Heart left ventricle (tissue), 16 donors: ENCODE measurements at regions not wholly inside any gene's neighbourhood (a gene's known extent, or its start where the extent isn't known, plus 50 kb on each side); places are given as distances from the start of the nearest gene placed in this dataset.

Experiments used
- ATAC-seq, 4 donors: fragments of 200-7000 bp; cut with Tn5 transposase; one replicate each; pipeline ENCODE4 v1.9.1; 2020 to 2022; ENCODE audit warnings: moderate library complexity in 4 of 4, mild to moderate bottlenecking in 3 of 4, moderate number of reproducible peaks in 1 of 4
- DNase-seq, 5 donors: peaks; one replicate each; pipeline ENCODE4 v3.0.0-alpha.2; 2020
- H3K27ac ChIP-seq, 12 donors: fragments of 200-600 bp; sonication (generic) in 4 of 12; one replicate each; pipeline versions ENCODE4 v1.5.0 to v1.8.0; 2016 to 2022; ENCODE audit warnings: mild to moderate bottlenecking in 2 of 12
- H3K27me3 ChIP-seq, 9 donors: fragments of 200-600 bp; sonication (generic) in 2 of 9; one replicate each; pipeline versions ENCODE4 v1.5.1 to v1.8.0; 2016 to 2022; ENCODE audit warnings: mild to moderate bottlenecking in 3 of 9
- H3K36me3 ChIP-seq, 9 donors: fragments of 200-600 bp; sonication (generic) in 2 of 9; one replicate each; pipeline versions ENCODE4 v1.5.0 to v1.8.0; 2018 to 2022; ENCODE audit warnings: mild to moderate bottlenecking in 2 of 9
- H3K4me1 ChIP-seq, 12 donors: fragments of 200-600 bp; sonication (generic) in 4 of 12; one replicate each; pipeline versions ENCODE4 v1.5.0 to v1.8.0; 2016 to 2022; ENCODE audit warnings: mild to moderate bottlenecking in 3 of 12
- H3K4me3 ChIP-seq, 12 donors: fragments of 200-600 bp; sonication (generic) in 4 of 12; one replicate each; pipeline versions ENCODE4 v1.5.0 to v1.8.0; 2017 to 2022; ENCODE audit warnings: mild to moderate bottlenecking in 9 of 12, moderate library complexity in 4 of 12
- H3K9me3 ChIP-seq, 12 donors: fragments of 200-600 bp; sonication (generic) in 4 of 12; one replicate each; pipeline versions ENCODE4 v1.5.0 to v1.8.0; 2016 to 2022; ENCODE audit warnings: mild to moderate bottlenecking in 1 of 12
- CTCF ChIP-seq, 12 donors: fragments of 200-600 bp; sonication (generic) in 4 of 12; IDR thresholded peaks; one replicate each; pipeline versions ENCODE4 v1.5.0 to v1.8.0; 2018 to 2022; ENCODE audit warnings: antibody characterized with exemption in 12 of 12, mild to moderate bottlenecking in 5 of 12
- POLR2A ChIP-seq, 2 donors: fragments of 450-650 bp; IDR thresholded peaks; one replicate each; pipeline ENCODE4 v1.6.1; 2017; ENCODE audit warnings: antibody characterized with exemption in 2 of 2, mild to moderate bottlenecking in 2 of 2, moderate library complexity in 2 of 2
- WGBS, 4 donors: extraction: QIAGEN DNeasy Blood & Tissue Kit in 2 of 4; methylation state at CpG; one replicate each; pipeline versions ENCODE4 v1.1.5 to v1.1.7; 2013 to 2018; 5-methylcytosine and 5-hydroxymethylcytosine counted together
- intact Hi-C, 10 donors: fragments of 100-400 bp; cut with DNase I; formaldehyde crosslinking; loops; one replicate each; pipeline versions ENCODE4 v1.11.1 to v1.14.2; 2022
- donor health status: ischemic (EF 13 %, LVEDD 7.1; RV severe dilation, severe dysfunction).
- donor health status: healthy with polysubstance abuse.
- donor health status: DM: no; HTN: yes; CAD: no.
- donor health status: DM: no; HTN: no; CAD: no.
- donor health status: ischemic (EF 25% LVEDD 6.9; RV normal size, moderate dysfunction).
- donor health status: ischemic (EF 25% LVEDD 5.7; RV mildly dilated, moderate dysfunction).
- donor health status: healthy.
- donor health status: DM: yes; HTN: yes; CAD: no.
- donor health status: ischemic (EF 35%, LVEDD 5.7; RV mildly dilated, moderate dysfunction).
- donor health status: nonischemic (EF 11% LVEDD 7.7; RV severe dilation, severe dysfunction).
- donor health status: DM: yes; HTN: yes; CAD: no.
- donor health status: PGD.
- donor health status: ischemic (EF 29% LVEDD 5.4; RV normal size, mild dysfunction).
- donor health status: nonischemic (EF 23%, LVEDD 6.1; RV moderate dilation, normal function).

- intact Hi-C loops: loop anchor here in 5 of 10 donors (1.0 to 10.0 kb wide), 4 partner anchors 107 to 314 kb away; no protein-coding TSS in a partner anchor
- Histone ChIP-seq H3K27ac (peak overlapping the region; percentile 1 to 84 (median 61)), H3K4me1 (peaks cover 4 to 52% (median 39%) of the 10 kb centered on the region in 12 donors), H3K27me3 (no peaks in the 10 kb centered on the region), H3K9me3 (peaks cover 0 to 9% (median 2%) of the 10 kb centered on the region in 12 donors), H3K36me3 (no peaks in the 10 kb centered on the region), H3K4me3 (no peak overlapping the region)
- DNase-seq (peak; percentile 61 to 86 (median 72)), ATAC-seq (peak; percentile 23 to 71 (median 64))
- no peak for TF ChIP-seq CTCF (IDR thresholded peaks at IDR 0.05)
- no peak for TF ChIP-seq POLR2A (IDR thresholded peaks at IDR 0.05)
- 44 to 64% (median 55%) methylated on average over 11 to 16 of the region's 16 CpGs for WGBS, 4 donors
These were observed 226.5 kb upstream of the MAP3K1 start for GRCh38 chr5:56588636-56589480.

GRCh38 chr5:56588131-56588487, 227.2 kb upstream of the MAP3K1 start:
- no peaks in the 10 kb centered on the region for H3K36me3 ChIP-seq
- ATAC-seq (no peak), DNase-seq (peak in 1 of 5 donors; percentile 53)
- H3K4me1 ChIP-seq: peaks cover 4 to 52% (median 39%) of the 10 kb centered on the region in 12 donors
- no peak for TF ChIP-seq CTCF (IDR thresholded peaks at IDR 0.05)
- TF ChIP-seq POLR2A (IDR thresholded peaks at IDR 0.05): no peak
- intact Hi-C loops: loop anchor here in 5 of 10 donors (1.0 to 10.0 kb wide), 4 partner anchors 106 to 313 kb away; no protein-coding TSS in a partner anchor
- WGBS, 4 donors: 65 to 84% (median 77%) methylated on average over 2 of the region's 2 CpGs
- no peaks in the 10 kb centered on the region for H3K27me3 ChIP-seq
- H3K9me3 ChIP-seq: peaks cover 0 to 10% (median 2%) of the 10 kb centered on the region in 12 donors
- no peak overlapping the region for H3K4me3 ChIP-seq
- H3K27ac ChIP-seq: peak overlapping the region in 11 of 12 donors; percentile 1 to 84 (median 62)

GRCh38 chr5:56587381-56588130, 227.8 kb upstream of the MAP3K1 start:
- Histone ChIP-seq H3K27ac (peak overlapping the region in 7 of 12 donors; percentile 55 to 84 (median 77)), H3K4me3 (no peak overlapping the region), H3K27me3 (no peaks in the 10 kb centered on the region), H3K4me1 (peaks cover 4 to 49% (median 39%) of the 10 kb centered on the region in 12 donors), H3K36me3 (no peaks in the 10 kb centered on the region), H3K9me3 (peaks cover 0 to 10% (median 2%) of the 10 kb centered on the region in 12 donors)
- 83 to 91% (median 88%) methylated on average over 5 of the region's 5 CpGs for WGBS, 4 donors
- DNase-seq: no peak
- TF ChIP-seq POLR2A (IDR thresholded peaks at IDR 0.05) (no peak), CTCF (IDR thresholded peaks at IDR 0.05) (no peak)
- intact Hi-C loops: loop anchor here in 5 of 10 donors (1.0 to 10.0 kb wide), 6 partner anchors 28 to 313 kb away; partner anchors contain the start of gene MAP3K1 (in 1 of the 5)
- ATAC-seq: no peak
